ENCODE measurements at regions not wholly inside any gene's neighbourhood (a gene's known extent, or its start where the extent isn't known, plus 50 kb on each side); places are given as distances from the start of the nearest gene placed in this dataset.
A peak's percentile ranks its signal among the peaks of the same experiment; 100 is the strongest.

DNA sequence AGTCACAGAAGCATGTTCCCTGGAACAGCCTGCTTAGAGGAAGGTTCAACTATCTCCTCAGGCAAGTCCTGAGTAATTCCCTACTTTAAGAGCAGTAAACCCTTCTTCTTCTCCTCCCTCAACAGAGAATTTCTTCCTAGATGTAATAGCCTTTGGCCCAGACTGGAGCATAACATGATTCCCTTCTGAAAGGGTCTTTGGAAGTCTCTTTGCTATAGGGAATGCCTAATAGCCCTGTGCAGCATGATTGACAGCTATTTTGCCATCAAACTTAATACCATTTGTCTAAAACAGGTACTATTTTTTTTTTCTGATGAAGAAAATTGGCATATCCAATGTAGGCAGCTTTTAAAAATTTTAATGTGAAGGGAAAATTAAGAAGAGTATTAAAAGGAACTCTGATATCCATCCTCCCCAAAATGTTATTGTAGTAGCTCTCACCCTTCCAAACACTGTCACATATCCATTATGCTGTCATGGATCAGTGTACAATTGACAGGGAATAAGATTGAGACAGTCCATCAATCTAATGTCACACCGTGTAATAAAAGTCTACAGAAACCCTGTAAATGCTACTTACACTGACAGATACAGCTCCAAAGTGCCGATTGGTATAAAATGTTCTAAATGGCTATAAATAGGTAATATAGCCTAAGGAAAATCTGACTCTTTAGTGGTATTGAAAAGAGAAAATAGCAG, 884.6 kb downstream of the TTLL7 start:
- Histone ChIP-seq H3K4me1 (peaks cover 0 to 5% (median 0%) of the 10 kb centered on the region in 10 experiments; a peak in 1 of 20 replicates), H3K9ac (no peak overlapping the region), H3K4me3 (no peak overlapping the region), H3K9me3 (replicated peaks in 1 of 11) (no peaks in the 10 kb centered on the region), H3K36me3 (no peaks in the 10 kb centered on the region), H4K20me1 (no peaks in the 10 kb centered on the region), H3K27ac (no peak overlapping the region), H3K27me3 (no peaks in the 10 kb centered on the region), H3K4me2 (0 out of 22 replicates have a peak overlapping the region, but pooled peaks of 1 of the 11 experiments have one; percentile 5)
- TF ChIP-seq Cebpa-rat (IDR thresholded peaks at IDR 0.05): no peak

DNA sequence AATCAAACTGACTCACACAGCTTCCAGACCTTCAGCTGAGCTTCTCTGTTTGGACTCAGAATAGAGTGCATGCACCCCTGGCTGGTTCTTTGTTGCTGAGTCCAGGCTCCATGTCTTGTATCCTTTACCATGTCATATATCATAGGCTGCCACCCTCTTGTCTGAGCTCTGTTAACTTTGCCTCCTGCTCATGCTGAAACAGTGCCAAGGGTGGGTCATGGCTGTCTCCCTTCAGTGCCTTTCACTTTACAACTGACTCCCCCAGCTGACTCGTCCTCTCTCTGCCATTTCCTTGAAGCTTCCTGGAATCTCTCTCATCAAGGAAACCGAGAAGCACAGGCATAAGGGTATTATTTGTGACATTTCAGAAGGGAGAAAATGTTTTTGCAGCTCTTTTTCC, 885.3 kb downstream of the TTLL7 start:
- Histone ChIP-seq H4K20me1 (no peaks in the 10 kb centered on the region), H3K27ac (no peak overlapping the region), H3K9me3 (replicated peaks in 1 of 11) (no peaks in the 10 kb centered on the region), H3K4me3 (no peak overlapping the region), H3K36me3 (no peaks in the 10 kb centered on the region), H3K27me3 (no peaks in the 10 kb centered on the region), H3K4me1 (peaks cover 0 to 5% (median 0%) of the 10 kb centered on the region in 10 experiments; a peak in 1 of 20 replicates), H3K4me2 (0 out of 22 replicates have a peak overlapping the region, but pooled peaks of 1 of the 11 experiments have one; percentile 5), H3K9ac (no peak overlapping the region)
- TF ChIP-seq Cebpa-rat (IDR thresholded peaks at IDR 0.05): no peak

DNA sequence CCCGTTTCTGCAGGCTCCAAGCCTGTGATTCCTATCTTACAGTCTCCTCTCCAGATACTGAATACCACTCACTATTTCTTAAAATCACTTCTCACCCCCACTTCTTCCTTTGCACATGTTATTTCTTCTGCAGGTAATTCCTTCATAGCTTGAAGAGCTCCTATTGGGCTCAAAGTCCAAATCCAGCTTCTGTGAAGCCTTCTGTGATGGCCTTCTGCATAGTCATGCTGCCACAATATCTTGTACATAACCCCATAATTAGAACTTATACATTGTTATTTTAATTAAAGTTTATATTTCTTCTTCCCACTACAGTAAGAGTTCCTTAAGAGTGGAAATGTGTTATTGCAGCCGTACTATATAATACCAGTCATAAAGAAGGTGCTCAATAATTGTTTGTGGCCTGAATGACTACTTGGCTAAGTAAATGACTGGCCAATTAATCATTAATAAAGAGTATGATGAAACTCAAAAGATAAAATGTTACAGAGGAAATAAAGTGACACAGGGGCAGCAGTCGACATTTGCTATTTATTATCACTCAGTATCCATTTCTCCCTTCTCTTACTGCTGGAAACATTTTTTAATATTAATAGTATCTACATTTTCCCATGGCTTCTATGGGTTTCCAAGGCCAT, 886.6 kb downstream of the TTLL7 start:
- Histone ChIP-seq H3K27ac (no peak overlapping the region), H3K9me3 (replicated peaks in 1 of 11) (no peaks in the 10 kb centered on the region), H3K27me3 (no peaks in the 10 kb centered on the region), H3K4me1 (peaks cover 0 to 5% (median 0%) of the 10 kb centered on the region in 10 experiments; a peak in 1 of 20 replicates), H3K9ac (no peak overlapping the region), H3K36me3 (no peaks in the 10 kb centered on the region), H3K4me3 (no peak overlapping the region), H3K4me2 (no peak overlapping the region), H4K20me1 (no peaks in the 10 kb centered on the region)
- no peak for TF ChIP-seq Cebpa-rat (IDR thresholded peaks at IDR 0.05)

- no peak for TF ChIP-seq Cebpa-rat (IDR thresholded peaks at IDR 0.05)
- Histone ChIP-seq H3K36me3 (no peaks in the 10 kb centered on the region), H3K27ac (no peak overlapping the region), H3K9ac (no peak overlapping the region), H3K27me3 (no peaks in the 10 kb centered on the region), H4K20me1 (no peaks in the 10 kb centered on the region), H3K4me1 (peaks cover 0 to 5% (median 0%) of the 10 kb centered on the region in 10 experiments; a peak in 1 of 20 replicates), H3K4me3 (no peak overlapping the region), H3K4me2 (no peak overlapping the region), H3K9me3 (replicated peaks in 1 of 11) (no peaks in the 10 kb centered on the region)
These were observed 888.8 kb downstream of the TTLL7 start for GRCh38 chr1:83110156-83110555.

DNA sequence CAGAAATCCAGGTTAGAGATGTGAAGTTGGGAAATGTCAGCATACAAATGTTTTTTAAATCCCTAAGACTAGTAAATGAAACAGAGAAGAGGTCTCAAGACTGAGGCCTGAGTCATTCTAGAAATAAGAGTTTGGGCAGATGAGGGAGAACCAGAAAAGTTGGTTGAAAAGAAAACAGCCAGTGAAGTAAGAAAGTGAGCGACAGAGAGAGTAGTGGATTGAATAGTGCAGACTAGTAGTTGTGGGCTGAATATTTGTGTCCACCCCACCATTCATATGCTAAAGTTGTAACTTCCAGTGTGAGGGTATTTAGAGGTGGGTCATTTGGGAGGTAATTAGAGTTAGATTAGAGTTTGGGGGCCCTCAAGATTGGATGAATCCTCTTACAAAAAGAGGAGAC, 889.2 kb downstream of the TTLL7 start:
- no peak overlapping the region for H3K4me3 ChIP-seq
- no peaks in the 10 kb centered on the region for H3K9me3 ChIP-seq (replicated peaks in 1 of 11)
- no peak overlapping the region for H3K4me2 ChIP-seq
- H3K27ac ChIP-seq: no peak overlapping the region
- peaks cover 0 to 5% (median 0%) of the 10 kb centered on the region in 10 experiments; a peak in 1 of 20 replicates for H3K4me1 ChIP-seq
- H3K36me3 ChIP-seq: no peaks in the 10 kb centered on the region
- no peaks in the 10 kb centered on the region for H3K27me3 ChIP-seq
- H3K9ac ChIP-seq: no peak overlapping the region
- H4K20me1 ChIP-seq: no peaks in the 10 kb centered on the region
- TF ChIP-seq Cebpa-rat (IDR thresholded peaks at IDR 0.05): no peak

DNA sequence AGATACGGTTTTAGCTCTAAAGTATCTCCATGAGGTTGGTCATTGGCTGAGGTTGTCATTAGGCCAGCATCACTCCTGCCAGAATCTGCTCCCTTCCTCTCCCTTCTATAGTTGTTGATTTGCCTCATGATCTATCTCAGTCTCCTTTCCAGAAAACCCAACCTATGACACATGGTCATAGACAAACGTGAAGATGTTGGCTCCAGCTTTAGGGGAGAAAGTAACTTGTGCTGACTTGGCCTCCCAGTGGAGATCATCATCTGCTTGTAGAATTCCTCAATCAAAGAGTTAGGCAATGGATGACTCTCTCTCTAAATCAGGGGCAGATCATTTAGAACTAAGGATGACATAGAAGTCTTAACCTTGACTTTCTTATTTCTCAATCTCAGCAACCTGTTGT, 894.4 kb downstream of the TTLL7 start:
- H4K20me1 ChIP-seq: no peaks in the 10 kb centered on the region
- H3K4me3 ChIP-seq: no peak overlapping the region
- H3K4me2 ChIP-seq: no peak overlapping the region
- no peaks in the 10 kb centered on the region for H3K4me1 ChIP-seq
- H3K9me3 ChIP-seq (replicated peaks in 1 of 11): no peaks in the 10 kb centered on the region
- H3K27me3 ChIP-seq: no peaks in the 10 kb centered on the region
- H3K9ac ChIP-seq: no peak overlapping the region
- H3K27ac ChIP-seq: no peak overlapping the region
- TF ChIP-seq Cebpa-rat (IDR thresholded peaks at IDR 0.05): no peak
- no peaks in the 10 kb centered on the region for H3K36me3 ChIP-seq

- H3K27me3 ChIP-seq: no peaks in the 10 kb centered on the region
- H3K9ac ChIP-seq: no peak overlapping the region
- no peaks in the 10 kb centered on the region for H3K9me3 ChIP-seq (replicated peaks in 1 of 11)
- H4K20me1 ChIP-seq: no peaks in the 10 kb centered on the region
- H3K27ac ChIP-seq: no peak overlapping the region
- no peak overlapping the region for H3K4me2 ChIP-seq
- H3K4me1 ChIP-seq: no peaks in the 10 kb centered on the region
- TF ChIP-seq Cebpa-rat (IDR thresholded peaks at IDR 0.05): no peak
- H3K36me3 ChIP-seq: no peaks in the 10 kb centered on the region
- no peak overlapping the region for H3K4me3 ChIP-seq
These were observed 895.6 kb downstream of the TTLL7 start for GRCh38 chr1:83103341-83103740.

DNA sequence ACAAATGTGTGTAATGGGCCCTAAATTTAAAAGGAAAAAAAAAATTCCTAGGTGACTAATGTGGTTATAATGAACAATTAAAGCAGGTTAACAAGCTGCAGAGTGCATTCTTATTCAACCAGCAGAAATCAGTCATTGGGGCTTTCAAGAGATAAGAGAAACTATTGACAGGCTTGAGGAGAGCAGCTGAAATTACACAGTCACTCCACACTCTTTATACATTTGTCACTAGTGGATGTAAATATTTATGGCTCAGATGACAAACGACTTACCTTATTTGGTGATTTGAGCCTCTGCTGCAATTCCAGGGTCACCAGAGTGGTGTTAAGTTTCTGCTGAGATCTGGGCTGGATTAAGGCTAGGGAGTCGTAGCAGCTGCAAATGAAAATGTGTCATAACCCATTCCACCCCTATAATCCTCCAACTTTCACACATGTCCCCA, 896.3 kb downstream of the TTLL7 start:
- Histone ChIP-seq H3K27ac (no peak overlapping the region), H4K20me1 (no peaks in the 10 kb centered on the region), H3K27me3 (no peaks in the 10 kb centered on the region), H3K9me3 (replicated peaks in 1 of 11) (no peaks in the 10 kb centered on the region), H3K4me3 (no peak overlapping the region), H3K9ac (no peak overlapping the region), H3K4me1 (no peaks in the 10 kb centered on the region), H3K36me3 (no peaks in the 10 kb centered on the region), H3K4me2 (no peak overlapping the region)
- TF ChIP-seq Cebpa-rat (IDR thresholded peaks at IDR 0.05): no peak

- no peak for TF ChIP-seq Cebpa-rat (IDR thresholded peaks at IDR 0.05)
These were observed 897.5 kb downstream of the TTLL7 start for GRCh38 chr1:83101406-83101805.

GRCh38 chr1:83100133-83100532, 898.8 kb downstream of the TTLL7 start:
- no peaks in the 10 kb centered on the region for H3K27me3 ChIP-seq
- TF ChIP-seq Cebpa-rat (IDR thresholded peaks at IDR 0.05): no peak

More at GRCh38 chr1:83101406-83101805, 897.5 kb downstream of the TTLL7 start:
- Histone ChIP-seq H3K27ac (no peak overlapping the region), H3K4me3 (no peak overlapping the region), H3K36me3 (no peaks in the 10 kb centered on the region), H3K4me2 (no peak overlapping the region), H4K20me1 (no peaks in the 10 kb centered on the region), H3K4me1 (no peaks in the 10 kb centered on the region), H3K27me3 (no peaks in the 10 kb centered on the region), H3K9me3 (replicated peaks in 1 of 11) (no peaks in the 10 kb centered on the region), H3K9ac (no peak overlapping the region)

More at GRCh38 chr1:83100133-83100532, 898.8 kb downstream of the TTLL7 start:
- no peak overlapping the region for H3K4me3 ChIP-seq
- H4K20me1 ChIP-seq: no peaks in the 10 kb centered on the region
- H3K4me2 ChIP-seq: no peak overlapping the region
- H3K9ac ChIP-seq: no peak overlapping the region
- H3K36me3 ChIP-seq: no peaks in the 10 kb centered on the region
- H3K4me1 ChIP-seq: no peaks in the 10 kb centered on the region
- no peak overlapping the region for H3K27ac ChIP-seq
- H3K9me3 ChIP-seq (replicated peaks in 1 of 11): no peaks in the 10 kb centered on the region; a peak in 3 of 22 replicates
